ENCODE measurements at regions not wholly inside any gene's neighbourhood (a gene's known extent, or its start where the extent isn't known, plus 50 kb on each side); places are given as distances from the start of the nearest gene placed in this dataset.

DNA sequence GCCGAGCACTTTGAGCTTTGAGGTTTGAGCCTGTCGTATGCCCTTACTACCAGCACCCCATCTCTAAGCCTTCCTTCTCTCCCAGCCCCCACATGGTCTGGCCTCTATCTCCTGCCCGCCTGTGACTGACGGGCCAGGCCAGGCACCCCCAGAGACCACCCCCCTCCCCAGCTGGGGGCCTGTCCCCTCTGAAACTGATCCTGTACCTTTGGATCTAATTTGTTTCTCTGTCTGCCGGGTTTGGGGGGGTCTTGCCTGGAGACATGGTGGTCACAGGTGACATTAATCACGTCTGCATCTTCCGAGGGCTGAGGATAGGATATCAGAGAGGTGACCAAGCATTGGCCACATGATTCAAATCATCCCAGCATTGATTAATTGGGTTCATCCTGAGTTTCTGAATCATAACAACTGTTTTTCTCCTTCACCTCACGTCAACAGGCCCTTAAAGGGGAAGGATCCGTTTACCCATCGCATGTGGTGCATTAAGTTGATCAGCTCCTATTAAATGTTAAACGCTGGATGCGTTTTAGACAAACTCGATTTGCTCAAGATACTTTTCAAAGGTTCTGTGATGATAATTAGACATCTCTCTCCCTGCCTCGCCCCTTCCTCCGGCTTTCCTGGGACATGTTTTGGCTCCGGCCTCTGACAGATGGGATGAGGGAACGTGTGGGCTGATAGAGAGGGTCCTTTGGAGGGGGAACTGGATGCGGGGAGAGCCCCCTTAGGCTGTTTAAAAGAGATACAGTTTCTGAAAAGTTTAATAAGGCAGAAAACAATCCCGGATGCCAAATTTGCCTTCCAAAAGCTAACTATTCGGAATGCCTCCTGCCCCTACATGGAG is 63.3 kb upstream of the TBX3 start:
- no peak for DNase-seq (ENCODE audit: low spot score)
- TF ChIP-seq, protein P1, sequence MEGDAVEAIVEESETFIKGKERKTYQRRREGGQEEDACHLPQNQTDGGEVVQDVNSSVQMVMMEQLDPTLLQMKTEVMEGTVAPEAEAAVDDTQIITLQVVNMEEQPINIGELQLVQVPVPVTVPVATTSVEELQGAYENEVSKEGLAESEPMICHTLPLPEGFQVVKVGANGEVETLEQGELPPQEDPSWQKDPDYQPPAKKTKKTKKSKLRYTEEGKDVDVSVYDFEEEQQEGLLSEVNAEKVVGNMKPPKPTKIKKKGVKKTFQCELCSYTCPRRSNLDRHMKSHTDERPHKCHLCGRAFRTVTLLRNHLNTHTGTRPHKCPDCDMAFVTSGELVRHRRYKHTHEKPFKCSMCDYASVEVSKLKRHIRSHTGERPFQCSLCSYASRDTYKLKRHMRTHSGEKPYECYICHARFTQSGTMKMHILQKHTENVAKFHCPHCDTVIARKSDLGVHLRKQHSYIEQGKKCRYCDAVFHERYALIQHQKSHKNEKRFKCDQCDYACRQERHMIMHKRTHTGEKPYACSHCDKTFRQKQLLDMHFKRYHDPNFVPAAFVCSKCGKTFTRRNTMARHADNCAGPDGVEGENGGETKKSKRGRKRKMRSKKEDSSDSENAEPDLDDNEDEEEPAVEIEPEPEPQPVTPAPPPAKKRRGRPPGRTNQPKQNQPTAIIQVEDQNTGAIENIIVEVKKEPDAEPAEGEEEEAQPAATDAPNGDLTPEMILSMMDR (IDR thresholded peaks at IDR 0.05; ENCODE audit: extremely low read depth, missing control alignments) = no peak

DNA sequence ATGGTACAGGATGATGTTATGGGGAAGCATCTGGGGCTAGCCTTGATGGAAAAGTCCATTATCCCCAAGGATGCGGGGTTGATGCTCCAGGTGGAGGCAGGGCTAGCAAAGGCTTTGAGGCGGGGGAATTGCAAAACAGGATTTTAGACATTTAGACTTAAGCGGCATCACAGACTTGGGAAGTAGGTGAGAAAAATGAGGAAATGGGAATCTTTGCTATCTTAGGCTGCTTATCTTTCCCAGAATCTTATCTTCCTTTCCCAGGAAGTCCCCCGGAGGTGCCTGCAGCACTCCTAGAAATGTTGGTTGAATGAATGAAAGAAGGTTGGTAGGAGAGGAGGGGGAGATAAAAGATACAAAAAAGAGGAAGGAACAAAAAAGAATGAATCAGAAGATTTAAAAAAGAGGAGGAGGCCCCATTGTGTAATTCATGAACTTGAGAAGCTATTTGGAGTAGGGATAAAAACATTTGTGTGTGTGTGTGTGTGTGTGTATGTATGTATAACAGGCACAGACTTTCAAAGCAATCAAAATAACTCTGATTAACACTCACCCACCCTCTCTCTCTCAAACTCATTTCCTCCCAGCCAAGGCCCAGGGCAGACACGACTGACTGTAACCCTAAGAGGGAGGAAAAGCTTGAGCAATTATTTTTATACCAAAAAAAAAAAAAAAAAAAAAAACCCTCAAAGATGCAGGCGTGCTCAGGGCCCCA is 62.5 kb upstream of the TBX3 start:
- no peak for DNase-seq (ENCODE audit: low spot score)
- TF ChIP-seq, protein P1 (IDR thresholded peaks at IDR 0.05; ENCODE audit: extremely low read depth, missing control alignments) = no peak

DNA sequence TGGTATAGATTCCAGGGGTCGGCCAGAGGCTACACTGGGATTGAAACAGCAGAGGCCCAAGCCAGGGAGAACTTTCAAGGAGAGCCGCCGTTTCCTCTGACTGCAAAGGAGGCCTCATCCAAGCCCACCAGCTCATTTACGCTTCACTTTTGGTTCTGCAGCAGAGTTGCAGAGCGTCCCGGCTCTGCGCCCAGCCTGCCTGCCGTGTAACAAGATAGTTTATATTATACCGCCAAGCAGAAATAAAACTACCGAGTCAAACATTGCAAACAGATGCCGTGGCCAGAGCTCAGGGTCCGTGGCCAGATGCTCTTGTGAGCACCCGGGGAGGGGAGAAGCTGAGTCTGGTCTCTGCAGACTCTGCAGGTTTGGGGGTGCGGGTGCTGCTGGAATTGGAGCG is 60.7 kb upstream of the TBX3 start:
- no peak for DNase-seq (ENCODE audit: low spot score)
- TF ChIP-seq, protein P1 (IDR thresholded peaks at IDR 0.05; ENCODE audit: extremely low read depth, missing control alignments) = no peak

DNA sequence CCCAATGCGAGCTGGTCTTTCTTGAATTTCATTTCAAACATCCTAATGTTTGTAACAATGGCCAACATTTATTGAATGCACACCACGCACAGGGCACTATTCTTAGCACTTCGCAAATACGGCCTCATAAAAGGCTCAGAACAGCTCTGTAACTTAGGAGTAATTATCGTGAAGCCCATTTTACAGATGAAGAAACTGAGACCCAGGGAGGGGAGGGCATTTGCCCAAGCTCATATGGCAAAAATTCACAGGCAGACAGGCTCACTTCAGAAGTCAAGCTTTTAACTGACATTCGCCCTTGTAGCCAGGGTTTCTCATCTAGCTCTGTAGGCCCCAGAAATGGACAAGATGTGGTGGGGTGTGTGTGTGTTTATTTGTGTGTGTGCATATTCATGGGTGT is 60.3 kb upstream of the TBX3 start:
- DNase-seq (ENCODE audit: low spot score) = no peak
- TF ChIP-seq, protein P1 (IDR thresholded peaks at IDR 0.05; ENCODE audit: extremely low read depth, missing control alignments) = no peak

DNA sequence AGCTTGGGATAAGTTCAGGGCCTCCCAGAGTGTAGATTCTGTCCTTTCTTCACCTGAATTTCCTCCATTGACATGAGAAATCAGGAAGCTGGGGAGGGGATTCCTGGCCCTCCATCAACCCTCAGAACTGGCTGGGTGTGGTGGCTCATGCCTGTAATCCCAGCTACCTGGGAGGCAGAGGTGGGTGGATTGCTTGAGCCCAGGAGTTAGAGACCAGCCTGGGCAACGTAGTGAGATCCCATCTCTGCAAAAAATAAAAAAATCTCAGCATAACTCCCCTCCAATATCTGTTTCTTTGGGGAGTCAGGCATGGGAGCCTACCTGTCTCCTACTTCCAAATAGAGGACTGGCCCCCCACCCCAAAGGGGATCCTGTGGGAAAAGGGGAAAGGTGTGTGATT is 59.8 kb upstream of the TBX3 start:
- TF ChIP-seq, protein P1 (IDR thresholded peaks at IDR 0.05; ENCODE audit: extremely low read depth, missing control alignments) = no peak
- no peak for DNase-seq (ENCODE audit: low spot score)

DNA sequence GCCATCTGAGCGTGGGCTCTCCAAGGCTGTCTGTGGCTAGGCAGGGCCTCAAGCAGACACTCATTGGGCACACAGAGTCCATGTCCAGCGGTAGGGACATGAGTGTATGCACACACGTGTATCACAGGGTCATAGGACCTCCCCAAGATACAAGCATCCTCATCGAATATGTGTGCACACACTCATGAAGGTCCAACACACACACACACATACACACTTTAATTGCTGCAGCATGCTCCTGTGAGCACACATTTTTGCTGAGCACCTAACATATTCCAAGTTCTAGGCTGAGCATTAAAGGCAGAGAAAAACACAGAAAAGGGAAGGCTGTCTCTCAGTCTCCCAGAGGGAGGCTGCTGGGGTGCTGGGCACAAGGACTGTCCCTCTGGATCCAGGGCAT is 59.3 kb upstream of the TBX3 start:
- TF ChIP-seq, protein P1 (IDR thresholded peaks at IDR 0.05; ENCODE audit: extremely low read depth, missing control alignments) = no peak
- no peak for DNase-seq (ENCODE audit: low spot score)

DNA sequence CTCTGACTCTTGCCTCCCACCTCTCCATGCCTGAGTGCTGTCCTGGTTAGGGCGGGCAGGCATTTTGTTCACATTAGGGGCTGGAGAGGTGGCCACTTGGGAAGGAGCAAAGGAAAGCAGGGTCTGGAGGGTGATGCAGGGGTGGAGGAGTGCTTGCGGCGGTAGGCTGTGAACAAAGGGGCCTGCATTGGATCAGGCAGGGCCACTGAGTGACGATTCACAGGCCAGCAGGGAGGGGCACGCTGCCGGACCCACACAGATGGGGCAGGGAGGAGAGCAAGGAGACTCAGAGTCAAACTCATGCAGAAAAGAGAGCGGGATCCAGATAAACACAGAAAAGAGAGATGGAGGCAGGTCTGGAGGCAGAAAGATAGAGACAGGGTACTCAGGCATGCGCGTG is 58.4 kb upstream of the TBX3 start:
- DNase-seq (ENCODE audit: low spot score) = no peak
- TF ChIP-seq, protein P1 (IDR thresholded peaks at IDR 0.05; ENCODE audit: extremely low read depth, missing control alignments) = no peak

Data from GM20000 (cell line).